ENCODE measurements at regions not wholly inside any gene's neighbourhood (a gene's known extent, or its start where the extent isn't known, plus 50 kb on each side); places are given as distances from the start of the nearest gene placed in this dataset.

GRCh38 chr2:217510771-217511291, 492.0 kb downstream of the TNS1 start:
- no peak overlapping the region for H3K4me2 ChIP-seq (ENCODE audit: insufficient read depth, low read length)
- no peak overlapping the region for H3K9ac ChIP-seq (ENCODE audit: low read depth, low read length)
- ATAC-seq (ENCODE audit: insufficient read depth, low read depth) (peak; percentile 69; the same call in 2 of the 3 replicates), DNase-seq (peak; percentile 50)
- H3K9me3 ChIP-seq (ENCODE audit: insufficient read depth, low read length, severe bottlenecking): no peaks in the 10 kb centered on the region
- H3K4me1 ChIP-seq (ENCODE audit: insufficient read depth, low read length): no peaks in the 10 kb centered on the region
- H3K4me3 ChIP-seq (ENCODE audit: low read depth in 1 of 2, low read length in 2 of 2): no peak overlapping the region
- H2AFZ ChIP-seq (ENCODE audit: low read depth, low read length): no peak overlapping the region
- no peaks in the 10 kb centered on the region for H3K36me3 ChIP-seq (ENCODE audit: insufficient read depth, low read length)
- H4K20me1 ChIP-seq (ENCODE audit: insufficient read depth, low read length): no peaks in the 10 kb centered on the region
- H3K79me2 ChIP-seq (ENCODE audit: insufficient read depth, low read length): no peaks in the 10 kb centered on the region
- no peak overlapping the region for H3K27ac ChIP-seq (ENCODE audit: low read length)
- TF ChIP-seq, protein P1, sequence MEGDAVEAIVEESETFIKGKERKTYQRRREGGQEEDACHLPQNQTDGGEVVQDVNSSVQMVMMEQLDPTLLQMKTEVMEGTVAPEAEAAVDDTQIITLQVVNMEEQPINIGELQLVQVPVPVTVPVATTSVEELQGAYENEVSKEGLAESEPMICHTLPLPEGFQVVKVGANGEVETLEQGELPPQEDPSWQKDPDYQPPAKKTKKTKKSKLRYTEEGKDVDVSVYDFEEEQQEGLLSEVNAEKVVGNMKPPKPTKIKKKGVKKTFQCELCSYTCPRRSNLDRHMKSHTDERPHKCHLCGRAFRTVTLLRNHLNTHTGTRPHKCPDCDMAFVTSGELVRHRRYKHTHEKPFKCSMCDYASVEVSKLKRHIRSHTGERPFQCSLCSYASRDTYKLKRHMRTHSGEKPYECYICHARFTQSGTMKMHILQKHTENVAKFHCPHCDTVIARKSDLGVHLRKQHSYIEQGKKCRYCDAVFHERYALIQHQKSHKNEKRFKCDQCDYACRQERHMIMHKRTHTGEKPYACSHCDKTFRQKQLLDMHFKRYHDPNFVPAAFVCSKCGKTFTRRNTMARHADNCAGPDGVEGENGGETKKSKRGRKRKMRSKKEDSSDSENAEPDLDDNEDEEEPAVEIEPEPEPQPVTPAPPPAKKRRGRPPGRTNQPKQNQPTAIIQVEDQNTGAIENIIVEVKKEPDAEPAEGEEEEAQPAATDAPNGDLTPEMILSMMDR (IDR thresholded peaks at IDR 0.05; ENCODE audit: borderline replicate concordance, extremely low read depth, low read length, poor library complexity, severe bottlenecking): peak; percentile 80
- no peak for TF ChIP-seq EZH2 (IDR thresholded peaks at IDR 0.05; ENCODE audit: borderline replicate concordance, low read depth, low read length, severe bottlenecking)
- peaks cover 8% of the 10 kb centered on the region for H3K27me3 ChIP-seq (ENCODE audit: insufficient read depth, low read length, poor library complexity)

- Histone ChIP-seq H3K36me3 (ENCODE audit: insufficient read depth, low read length) (no peaks in the 10 kb centered on the region), H3K4me2 (ENCODE audit: insufficient read depth, low read length) (no peak overlapping the region), H3K9me3 (ENCODE audit: insufficient read depth, low read length, severe bottlenecking) (no peaks in the 10 kb centered on the region), H3K27me3 (ENCODE audit: insufficient read depth, low read length, poor library complexity) (peaks cover 11% of the 10 kb centered on the region), H3K27ac (ENCODE audit: low read length) (no peak overlapping the region), H3K4me3 (ENCODE audit: low read depth in 1 of 2, low read length in 2 of 2) (no peak overlapping the region), H4K20me1 (ENCODE audit: insufficient read depth, low read length) (no peaks in the 10 kb centered on the region), H3K79me2 (ENCODE audit: insufficient read depth, low read length) (no peaks in the 10 kb centered on the region), H2AFZ (ENCODE audit: low read depth, low read length) (no peak overlapping the region), H3K9ac (ENCODE audit: low read depth, low read length) (no peak overlapping the region), H3K4me1 (ENCODE audit: insufficient read depth, low read length) (no peaks in the 10 kb centered on the region)
- ATAC-seq (ENCODE audit: insufficient read depth, low read depth) (no peak), DNase-seq (no peak)
- TF ChIP-seq, protein P1 (IDR thresholded peaks at IDR 0.05; ENCODE audit: borderline replicate concordance, extremely low read depth, low read length, poor library complexity, severe bottlenecking): no peak
- no peak for TF ChIP-seq EZH2 (IDR thresholded peaks at IDR 0.05; ENCODE audit: borderline replicate concordance, low read depth, low read length, severe bottlenecking)
These were observed 497.5 kb downstream of the TNS1 start for GRCh38 chr2:217505303-217505702.

DNA sequence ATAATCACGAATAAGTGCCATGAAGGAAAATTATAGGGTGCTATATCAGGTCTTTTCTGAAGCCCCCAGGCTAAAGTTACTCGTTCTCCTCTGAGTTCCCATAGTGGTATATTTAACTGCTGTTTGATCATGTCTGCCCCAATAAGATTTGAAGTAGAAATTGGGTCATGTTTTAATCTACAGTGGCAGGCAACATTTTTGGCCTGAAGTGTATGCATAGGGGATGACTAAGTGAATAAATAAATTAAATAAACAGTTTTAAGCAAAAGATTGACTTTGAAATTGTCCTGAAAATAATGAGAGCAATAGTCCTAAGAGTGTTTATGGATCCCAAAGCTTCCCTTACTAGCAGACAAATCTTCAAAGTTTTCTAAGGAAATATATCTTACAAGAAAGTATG, 500.9 kb downstream of the TNS1 start:
- no peak overlapping the region for H3K4me3 ChIP-seq (ENCODE audit: low read depth in 1 of 2, low read length in 2 of 2)
- TF ChIP-seq, protein P1 (IDR thresholded peaks at IDR 0.05; ENCODE audit: borderline replicate concordance, extremely low read depth, low read length, poor library complexity, severe bottlenecking): no peak
- TF ChIP-seq EZH2 (IDR thresholded peaks at IDR 0.05; ENCODE audit: borderline replicate concordance, low read depth, low read length, severe bottlenecking): no peak
- DNase-seq: no peak
- H4K20me1 ChIP-seq (ENCODE audit: insufficient read depth, low read length): no peaks in the 10 kb centered on the region
- H3K4me2 ChIP-seq (ENCODE audit: insufficient read depth, low read length): no peak overlapping the region
- no peaks in the 10 kb centered on the region for H3K36me3 ChIP-seq (ENCODE audit: insufficient read depth, low read length)
- peaks cover 6% of the 10 kb centered on the region for H3K27me3 ChIP-seq (ENCODE audit: insufficient read depth, low read length, poor library complexity)
- no peak overlapping the region for H3K9ac ChIP-seq (ENCODE audit: low read depth, low read length)
- no peaks in the 10 kb centered on the region for H3K79me2 ChIP-seq (ENCODE audit: insufficient read depth, low read length)
- no peaks in the 10 kb centered on the region for H3K9me3 ChIP-seq (ENCODE audit: insufficient read depth, low read length, severe bottlenecking)
- ATAC-seq (ENCODE audit: insufficient read depth, low read depth): no peak
- H3K4me1 ChIP-seq (ENCODE audit: insufficient read depth, low read length): no peaks in the 10 kb centered on the region
- H2AFZ ChIP-seq (ENCODE audit: low read depth, low read length): no peak overlapping the region
- H3K27ac ChIP-seq (ENCODE audit: low read length): no peak overlapping the region
